IPS-NIHi7 (cell line): ENCODE measurements at regions not wholly inside any gene's neighbourhood (a gene's known extent, or its start where the extent isn't known, plus 50 kb on each side); places are given as distances from the start of the nearest gene placed in this dataset.
"Not testable (repeated sequence)": the region's sequence is repeated elsewhere in the genome, so short reads cannot be mapped to it uniquely, and the experiment has no call there.

Source experiments
- DNase-seq: peaks from one replicate; pipeline ENCODE4 v3.0.0; 2012; ENCODE audit warnings: mixed read lengths; ENCODE audit errors: extremely low spot score

DNA sequence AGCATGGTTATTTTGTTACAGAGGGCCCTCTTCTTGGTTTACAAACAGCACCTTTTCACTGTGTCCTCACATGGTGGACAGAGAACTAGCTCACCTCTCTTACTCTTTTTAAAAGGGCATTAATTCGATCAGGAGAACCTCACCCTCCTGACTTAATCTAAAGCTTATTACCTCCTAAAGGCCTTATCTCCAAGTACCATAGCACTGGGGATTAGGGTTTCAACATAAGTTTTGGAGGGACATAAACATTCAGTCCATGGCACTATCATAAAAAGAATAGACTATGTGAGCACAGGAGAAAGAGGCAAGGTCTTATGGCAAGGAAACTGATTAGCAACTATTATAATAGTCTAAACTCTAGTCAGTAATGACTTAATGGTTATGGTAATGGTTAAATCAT, 736.2 kb upstream of the ADGRB3 start:
- no peak for DNase-seq

DNA sequence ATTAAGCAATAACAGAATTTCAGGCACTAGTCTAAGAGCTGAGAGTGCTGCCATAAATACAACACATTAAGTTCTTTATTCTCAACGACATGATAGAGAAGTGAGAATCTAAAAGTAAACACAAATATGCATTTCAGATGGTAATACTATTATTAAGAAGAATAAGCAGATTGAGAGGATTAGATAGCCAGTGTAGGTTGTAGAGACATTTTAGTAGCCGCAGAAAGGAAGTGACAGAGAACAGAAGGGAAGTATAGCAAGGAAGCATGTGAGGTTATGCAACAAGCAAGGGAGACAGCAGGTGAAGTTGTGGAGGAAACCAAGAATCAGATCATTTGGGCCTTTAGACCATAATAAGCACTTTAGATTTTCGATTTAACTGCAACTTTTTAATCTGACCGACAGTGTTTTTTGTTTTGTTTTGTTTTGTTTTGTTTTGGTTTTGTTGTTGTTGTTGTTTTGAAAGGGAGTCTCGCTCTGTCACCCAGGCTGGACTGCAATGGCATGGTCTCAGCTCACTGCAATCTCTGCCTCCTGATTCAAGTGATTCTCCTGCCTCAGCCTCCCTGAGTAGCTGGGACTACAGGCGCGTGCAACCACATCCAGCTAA, 737.0 kb upstream of the ADGRB3 start:
- no peak for DNase-seq

DNA sequence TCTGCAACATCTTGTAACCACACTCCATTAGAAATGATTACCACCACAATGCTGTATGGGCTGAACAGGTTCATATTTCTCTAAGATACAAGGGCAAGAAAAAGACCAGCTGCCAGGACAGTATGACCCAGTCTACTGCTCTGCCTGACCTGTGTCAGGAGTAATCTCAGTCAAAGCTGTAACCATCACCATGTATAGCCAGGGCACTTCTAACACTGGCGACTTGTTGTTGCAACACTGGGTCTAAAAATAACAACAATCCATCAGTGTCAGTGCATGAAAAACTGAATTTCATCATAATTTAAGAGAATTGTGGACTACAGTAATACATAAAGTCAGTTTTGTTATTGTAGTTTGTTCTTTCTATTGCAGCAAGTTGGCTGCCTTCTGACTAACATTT, 738.6 kb upstream of the ADGRB3 start:
- DNase-seq: no peak

DNA sequence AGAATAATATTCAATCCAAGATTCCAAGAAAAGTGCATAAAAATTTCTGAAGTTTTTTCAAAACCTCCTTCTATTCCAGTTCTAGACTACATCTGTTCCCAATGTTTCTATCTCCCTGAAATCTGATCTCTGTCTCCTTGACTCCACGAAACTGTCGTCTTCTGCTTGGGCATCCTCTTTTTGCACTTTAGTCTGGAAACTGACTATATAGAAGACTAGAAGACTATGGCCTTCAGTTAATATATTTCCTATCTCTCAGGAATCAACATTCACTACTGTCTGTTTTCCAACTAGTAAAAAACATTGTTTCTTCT, 745.4 kb upstream of the ADGRB3 start:
- DNase-seq: no peak

DNA sequence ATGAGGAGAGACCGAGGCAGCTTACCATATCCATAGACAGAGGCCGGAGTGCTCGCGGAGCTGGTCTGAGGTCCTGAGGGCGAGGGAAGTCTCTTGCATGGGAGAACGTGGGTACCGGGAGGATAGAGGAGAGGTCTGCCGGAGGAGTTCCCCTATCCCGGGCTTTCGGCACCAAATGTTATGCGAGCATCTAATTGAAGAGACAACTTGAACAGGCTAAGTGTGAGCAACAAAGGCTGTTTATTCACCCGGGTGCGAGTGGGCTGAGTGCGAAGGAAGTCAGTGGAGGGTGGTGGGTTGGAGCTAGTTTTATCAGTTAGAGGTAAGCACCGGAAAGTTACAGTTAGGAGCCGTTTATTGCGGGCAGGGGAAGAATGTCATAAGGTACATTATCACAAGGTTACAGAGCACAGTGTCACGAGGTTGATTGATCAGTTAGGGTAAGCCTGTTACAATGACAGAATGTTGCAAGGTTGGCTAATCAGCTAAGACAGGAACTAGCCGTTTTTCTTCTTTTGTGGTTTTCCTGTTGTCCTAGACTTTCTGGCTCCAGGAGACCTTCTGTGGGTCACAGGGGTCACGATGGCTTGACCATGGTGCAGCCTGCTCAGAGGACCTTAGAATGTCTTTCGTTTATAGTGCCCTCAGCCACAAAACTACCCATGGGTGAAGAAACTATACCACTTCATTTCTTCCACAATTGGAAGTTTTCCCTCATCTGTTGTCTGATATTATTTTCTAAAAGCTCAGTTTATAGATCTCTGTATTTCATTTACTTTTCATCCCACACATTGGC, 746.0 kb upstream of the ADGRB3 start:
- DNase-seq: no peak

DNA sequence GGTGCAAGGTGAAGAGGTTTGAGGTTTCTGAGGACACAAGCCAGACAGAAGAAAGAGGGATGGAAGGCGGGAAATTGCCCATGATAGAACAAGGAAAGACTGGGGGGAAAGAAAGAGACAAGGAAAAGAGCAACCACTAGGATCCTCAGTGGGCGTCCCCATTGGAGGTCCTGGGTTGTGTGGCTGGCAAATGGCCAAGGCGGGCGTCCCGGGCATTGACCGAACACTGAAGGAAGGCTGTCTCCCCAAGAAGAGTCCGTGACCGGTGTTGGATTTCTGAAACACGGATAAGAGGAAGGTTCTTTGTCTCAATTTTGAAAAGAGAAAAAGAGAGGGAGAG, 746.6 kb upstream of the ADGRB3 start:
- no peak for DNase-seq

DNA sequence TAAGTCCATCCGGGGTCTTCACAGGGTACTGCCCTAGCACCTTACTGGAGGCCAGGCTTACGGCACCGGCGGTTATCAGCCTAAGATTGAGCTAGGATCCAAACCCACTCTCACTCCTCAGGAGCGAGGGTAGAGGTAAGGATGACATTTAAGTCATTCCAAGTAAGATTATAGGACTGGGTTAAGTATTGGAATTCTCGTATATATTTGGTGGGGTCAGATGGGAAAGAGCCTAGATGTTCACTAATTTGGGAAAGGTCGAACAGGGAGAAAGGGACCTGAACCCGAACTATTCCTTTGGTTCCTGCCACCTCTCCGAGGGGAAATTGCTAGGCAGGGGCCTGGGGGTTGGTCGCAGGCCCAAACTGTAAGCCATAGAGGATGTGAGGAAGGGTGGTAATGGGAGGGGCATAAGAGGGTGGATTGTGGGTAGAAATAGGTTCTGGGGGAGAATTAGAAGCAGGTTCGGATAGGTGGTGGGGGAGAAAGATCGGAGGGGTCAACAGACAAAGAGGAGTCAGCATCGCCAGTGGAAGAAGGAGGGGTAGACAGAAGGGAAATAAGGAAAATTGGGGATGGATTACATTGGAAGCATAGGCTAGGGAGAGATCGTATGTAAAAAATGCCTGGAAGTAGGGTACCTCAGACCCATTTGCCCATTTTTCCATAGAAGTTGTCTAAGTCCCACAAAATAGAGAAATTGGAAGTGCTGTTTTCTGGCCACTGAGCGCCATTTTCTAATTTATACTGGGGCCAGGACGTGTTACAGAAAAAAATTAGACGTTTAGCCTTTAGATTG, 747.1 kb upstream of the ADGRB3 start:
- DNase-seq: no peak

DNA sequence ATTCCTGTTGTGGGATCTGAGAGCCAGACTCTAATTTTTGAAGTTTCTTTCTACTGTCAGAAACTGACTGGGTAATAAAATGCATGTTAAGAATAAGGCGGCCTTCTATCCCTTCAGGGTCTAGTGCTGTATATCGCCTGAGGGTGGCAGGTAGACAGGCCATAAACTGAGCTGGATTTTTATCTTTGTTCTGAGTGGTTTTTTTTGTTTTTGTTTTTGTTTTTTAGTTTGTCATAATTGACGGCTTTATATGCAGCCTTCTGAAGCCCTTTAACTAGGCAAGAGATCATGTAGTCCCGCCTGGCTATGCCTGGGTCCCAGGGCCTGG, 747.7 kb upstream of the ADGRB3 start:
- no peak for DNase-seq

DNA sequence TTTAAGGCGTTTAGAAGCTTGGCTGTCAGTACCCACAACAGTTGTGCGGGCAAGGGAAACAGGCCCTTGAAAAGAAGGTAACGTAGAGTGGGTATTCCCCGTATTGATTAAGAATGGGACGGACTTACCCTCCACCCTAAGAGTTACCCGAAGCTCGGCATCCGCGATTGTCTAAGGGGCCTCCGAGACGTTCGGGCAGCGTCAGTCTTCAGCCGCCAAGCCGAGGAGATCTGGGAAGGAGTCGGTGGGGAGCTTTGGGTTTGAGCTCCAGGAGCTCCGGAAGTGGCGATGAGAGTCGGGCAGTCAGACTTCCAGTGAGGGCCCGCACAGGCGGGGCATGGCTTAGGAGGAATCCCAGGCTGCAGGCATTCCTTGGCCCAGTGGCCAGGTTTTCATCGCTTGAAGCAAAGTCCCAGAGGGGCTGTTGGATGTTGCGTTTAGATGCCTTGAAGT, 748.2 kb upstream of the ADGRB3 start:
- DNase-seq: no peak

DNA sequence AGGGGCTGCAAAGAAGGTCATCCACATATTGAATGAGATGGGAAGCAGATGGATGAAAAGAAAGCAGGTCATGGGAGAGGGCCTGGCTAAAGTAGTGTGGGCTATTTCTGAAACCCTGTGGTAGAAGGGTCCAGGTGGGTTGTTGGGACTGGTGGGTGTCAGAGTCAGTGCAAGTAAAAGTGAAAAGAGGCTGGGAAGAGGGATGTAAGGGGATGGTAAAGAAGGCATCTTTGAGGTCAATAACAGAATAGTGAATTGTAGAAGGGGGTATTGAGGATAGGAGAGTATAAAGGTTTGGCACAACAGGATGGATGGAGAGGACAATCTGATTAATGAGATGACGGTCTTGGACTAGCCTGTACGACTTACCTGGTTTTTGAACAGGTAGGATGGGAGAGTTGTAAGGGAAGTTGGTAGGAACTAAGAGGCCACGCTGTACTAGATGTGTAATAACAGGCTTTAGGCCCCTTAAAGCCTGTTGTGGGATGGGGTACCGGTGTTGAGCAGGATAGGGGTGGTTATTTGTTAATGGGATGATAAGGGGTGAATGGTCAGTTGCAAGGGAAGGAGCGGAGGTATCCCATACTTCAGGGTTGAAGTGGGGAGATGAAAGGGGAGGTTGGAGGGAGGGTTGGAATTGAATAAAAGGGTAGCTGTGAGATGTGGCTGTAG, 748.9 kb upstream of the ADGRB3 start:
- no peak for DNase-seq

DNA sequence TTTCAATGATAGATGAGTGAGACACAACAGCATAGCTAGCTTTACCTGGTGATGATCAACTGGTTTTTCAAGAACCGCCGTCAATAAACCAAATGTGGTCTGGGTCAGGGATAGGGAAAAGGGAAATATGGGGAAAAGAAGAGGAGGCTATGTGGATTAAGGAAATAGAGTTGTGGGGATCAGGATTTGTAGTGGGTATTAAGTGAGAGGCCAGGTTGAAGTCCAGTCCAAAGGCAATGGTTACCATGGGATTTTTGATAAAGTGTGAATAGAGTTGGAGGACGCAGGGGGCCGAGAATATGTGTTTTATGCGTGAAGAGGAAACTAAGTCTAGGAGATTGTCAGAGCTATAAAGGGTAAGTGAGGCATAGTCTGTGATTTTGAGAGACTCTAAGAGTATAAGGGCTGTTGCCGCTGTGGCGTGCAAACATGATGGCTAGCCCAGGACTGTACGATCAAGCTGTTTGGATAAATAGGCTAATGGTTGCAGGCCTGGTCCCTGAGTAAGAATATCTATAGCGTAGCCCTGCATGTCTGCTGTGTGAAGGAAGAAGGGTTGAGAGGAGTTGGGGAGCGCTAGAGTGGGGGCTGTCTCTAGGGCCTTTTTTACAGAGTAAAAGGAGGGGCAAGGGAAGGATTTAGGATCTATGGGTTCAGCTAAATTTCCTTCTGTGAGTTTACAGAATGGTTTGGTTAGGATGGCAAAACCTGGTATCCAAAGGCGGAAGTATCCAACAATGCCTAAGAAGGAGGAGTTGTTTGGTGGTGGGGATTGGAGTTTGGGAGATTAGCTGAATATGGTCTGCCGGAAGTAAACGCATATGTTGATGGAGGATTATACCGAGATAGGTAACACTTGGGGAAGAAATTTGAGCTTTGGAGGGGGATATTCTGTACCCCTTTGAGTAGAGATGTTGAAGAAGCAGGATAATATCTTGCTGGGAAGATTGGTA, 749.7 kb upstream of the ADGRB3 start:
- no peak for DNase-seq

DNA sequence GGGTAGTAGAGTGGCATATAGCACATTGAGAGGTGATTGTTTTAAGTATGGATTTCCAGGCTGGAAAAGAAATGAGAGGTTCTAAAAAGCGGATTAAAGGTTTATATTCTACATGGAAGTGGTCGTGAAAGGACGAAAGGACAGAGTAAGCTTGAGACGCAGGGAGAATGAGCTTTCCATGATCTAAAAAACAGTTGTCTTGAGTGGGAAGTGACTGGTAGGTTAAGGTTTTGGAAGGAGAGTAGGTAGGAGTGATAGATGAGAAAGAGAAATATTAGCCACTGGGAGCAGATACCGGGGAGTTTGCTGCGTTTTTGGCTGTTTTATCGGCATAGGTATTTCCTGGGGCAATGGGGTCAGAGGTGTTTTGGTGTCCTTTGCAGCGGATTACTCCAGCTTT, 750.6 kb upstream of the ADGRB3 start:
- no peak for DNase-seq

DNA sequence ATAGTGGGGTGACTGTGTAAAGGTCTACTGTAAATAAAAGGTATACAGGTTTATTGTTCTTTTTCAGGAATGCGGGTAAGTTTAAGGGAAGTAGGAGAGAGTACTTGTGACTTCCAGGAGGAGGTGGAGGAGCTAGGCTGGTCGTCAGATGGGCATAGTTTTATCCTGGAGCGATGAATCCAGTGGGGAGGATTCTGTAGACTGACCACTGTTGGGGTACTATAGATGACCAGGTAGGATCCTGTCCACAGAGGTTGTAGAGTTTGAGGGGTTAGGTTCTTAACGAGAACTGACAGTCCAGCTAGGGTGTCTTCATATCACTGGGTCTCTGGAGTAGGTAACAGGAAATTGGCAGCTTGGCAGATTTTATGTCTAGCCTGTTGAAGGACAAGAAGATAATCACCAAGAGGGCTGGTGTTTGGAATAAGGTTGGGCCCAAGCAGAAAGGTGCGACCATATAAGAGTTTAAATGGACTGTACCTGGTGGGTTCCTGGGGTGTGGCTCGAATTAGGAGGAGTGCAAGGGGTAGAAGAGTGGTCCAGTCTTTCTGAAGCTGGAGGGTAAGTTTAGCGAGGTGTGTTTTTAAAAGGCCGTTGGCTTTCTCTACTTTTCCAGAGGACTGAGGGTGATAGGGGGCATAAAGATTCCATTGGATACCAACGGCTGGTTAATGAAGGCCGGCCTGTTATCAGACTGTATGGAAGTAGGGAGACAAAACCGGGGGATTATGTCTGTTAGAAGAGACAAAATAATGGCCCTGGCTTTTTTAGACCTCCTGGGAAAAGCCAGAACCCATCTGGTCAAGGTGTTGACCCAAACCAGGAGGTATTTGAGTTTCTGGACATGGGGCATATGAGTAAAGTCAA, 751.3 kb upstream of the ADGRB3 start:
- DNase-seq: no peak

DNA sequence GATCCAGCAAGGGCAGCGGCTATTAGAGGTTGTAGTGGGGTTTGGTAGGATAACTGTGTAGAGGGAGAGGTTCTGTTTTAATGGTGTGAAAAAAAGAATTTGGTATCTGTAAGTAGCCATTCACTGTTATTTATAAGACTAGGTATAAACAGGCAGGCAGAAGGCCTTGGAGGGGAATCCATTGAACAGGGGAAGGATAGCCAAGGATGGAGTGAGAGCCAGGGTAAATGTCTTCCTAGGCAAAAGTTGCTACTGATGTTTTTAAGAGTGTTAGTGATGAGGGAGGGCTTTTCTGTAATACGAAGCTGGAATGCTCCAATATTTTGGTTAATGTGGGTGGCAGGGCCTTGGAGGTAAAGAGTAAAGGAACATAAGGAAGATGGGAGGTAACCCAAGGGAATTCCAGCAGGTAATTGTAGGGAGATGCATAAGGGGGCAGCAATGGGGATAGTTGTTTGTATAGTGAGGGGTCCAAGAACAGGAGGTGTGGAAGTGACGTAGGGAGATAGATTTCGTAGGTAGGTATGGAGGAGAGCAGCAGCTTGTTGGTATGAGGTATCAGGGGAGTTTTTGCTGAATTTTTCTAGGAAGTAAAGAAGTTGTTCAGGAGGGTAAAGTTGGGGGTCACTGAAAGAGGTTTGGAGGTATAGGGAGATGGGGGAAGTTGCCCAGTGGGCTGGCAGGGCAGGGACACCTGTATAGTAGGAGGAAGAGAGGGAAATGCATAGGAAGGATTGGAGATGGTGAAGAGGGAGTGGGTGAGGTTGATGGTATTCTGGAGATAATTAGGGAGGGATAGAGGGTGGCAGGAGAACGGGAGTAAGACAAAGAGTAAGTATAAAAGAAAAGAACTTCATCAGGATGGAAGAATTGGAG, 752.4 kb upstream of the ADGRB3 start:
- DNase-seq: no peak

DNA sequence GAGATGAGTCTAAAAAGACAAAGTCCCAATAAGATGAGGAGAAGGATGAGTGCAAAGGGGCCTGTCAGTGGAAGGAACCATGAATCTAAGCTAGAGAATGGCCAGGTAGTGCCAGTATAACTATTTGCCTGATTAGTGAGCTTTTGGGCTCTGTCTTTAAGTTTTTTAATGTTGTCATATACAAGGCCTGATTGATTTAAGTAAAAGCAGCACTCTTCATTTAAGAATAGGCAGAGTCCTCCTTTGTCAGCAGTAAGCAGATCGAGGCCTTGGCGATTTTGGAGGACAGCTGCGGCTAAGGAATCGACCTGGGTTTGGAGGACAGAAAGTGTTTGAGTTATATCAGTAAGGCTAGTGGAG, 753.4 kb upstream of the ADGRB3 start:
- DNase-seq: no peak

DNA sequence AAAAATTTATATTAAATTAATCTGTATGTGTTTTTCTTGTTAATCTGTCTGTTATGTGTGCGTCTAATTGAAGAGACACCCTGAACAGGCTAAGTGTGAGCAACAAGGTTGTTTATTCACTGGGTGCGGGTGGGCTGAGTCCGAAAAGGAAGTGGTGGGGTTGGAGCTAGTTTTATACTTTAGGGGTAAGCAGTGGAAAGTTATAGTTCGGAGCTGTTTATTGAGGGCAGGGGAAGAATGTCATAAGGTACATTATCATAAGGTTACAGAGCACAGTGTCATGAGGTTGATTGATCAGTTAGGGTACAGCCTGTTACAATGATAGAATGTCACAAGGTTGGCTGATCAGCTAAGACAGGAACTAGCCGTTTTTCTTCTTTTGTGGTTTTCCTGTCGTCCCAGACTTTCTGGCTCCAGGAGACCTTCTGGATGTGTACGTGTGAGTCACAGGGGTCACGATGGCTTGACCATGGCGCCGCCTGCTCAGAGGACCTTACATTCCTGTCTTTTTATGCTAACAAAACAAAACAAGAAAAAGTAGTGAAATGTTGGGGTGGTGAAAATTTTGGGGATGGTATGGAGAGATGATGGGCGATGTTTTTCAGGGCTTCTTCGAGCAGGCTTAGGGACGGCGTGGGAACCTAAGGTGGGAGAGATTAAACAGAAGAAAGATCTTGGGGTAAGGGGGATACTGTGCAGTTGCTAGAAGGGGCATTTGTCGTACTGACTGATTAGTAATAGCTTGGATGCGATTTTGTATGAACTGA, 754.0 kb upstream of the ADGRB3 start:
- DNase-seq: no peak

DNA sequence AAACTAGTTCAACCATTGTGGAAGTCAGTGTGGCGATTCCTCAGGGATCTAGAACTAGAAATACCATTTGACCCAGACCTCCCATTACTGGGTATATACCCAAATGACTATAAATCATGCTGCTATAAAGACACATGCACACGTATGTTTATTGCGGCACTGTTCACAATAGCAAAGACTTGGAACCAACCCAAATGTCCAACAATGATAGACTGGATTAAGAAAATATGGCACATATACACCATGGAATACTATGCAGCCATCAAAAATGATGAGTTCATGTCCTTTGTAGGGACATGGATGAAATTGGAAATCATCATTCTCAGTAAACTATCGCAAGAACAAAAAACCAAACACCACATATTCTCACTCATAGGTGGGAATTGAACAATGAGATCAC, 754.7 kb upstream of the ADGRB3 start:
- DNase-seq: not testable (repeated sequence)

DNA sequence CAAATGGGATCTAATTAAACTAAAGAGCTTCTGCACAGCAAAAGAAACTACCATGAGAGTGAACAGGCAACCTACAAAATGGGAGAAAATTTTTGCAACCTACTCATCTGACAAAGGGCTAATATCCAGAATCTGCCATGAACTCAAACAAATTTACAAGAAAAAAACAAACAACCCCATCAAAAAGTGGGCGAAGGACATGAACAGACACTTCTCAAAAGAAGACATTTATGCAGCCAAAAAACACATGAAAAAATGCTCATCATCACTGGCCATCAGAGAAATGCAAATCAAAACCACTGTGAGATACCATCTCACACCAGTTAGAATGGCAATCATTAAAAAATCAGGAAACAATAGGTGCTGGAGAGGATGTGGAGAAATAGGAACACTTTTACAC, 755.2 kb upstream of the ADGRB3 start:
- DNase-seq: not testable (repeated sequence)
